ENCODE measurements at regions not wholly inside any gene's neighbourhood (a gene's known extent, or its start where the extent isn't known, plus 50 kb on each side); places are given as distances from the start of the nearest gene placed in this dataset.

- Histone ChIP-seq H3K4me2 (no peak overlapping the region), H3K27ac (no peak overlapping the region), H3K79me2 (ENCODE audit: insufficient read depth, low read depth) (no peaks in the 10 kb centered on the region), H2AFZ (ENCODE audit: low read depth) (no peak overlapping the region), H3K4me3 (IDR thresholded peaks at IDR 0.05; ENCODE audit: insufficient read depth, low read depth, low read length) (no peak overlapping the region), H4K20me1 (ENCODE audit: insufficient read depth) (no peaks in the 10 kb centered on the region), H3K36me3 (ENCODE audit: insufficient read depth) (no peaks in the 10 kb centered on the region), H3K9ac (no peak overlapping the region), H3K27me3 (ENCODE audit: insufficient read depth, low read depth) (no peaks in the 10 kb centered on the region), H3K4me1 (ENCODE audit: low read depth, poor library complexity, severe bottlenecking) (no peaks in the 10 kb centered on the region)
- TF ChIP-seq CTCF (conservative IDR thresholded peaks at IDR 0.05; ENCODE audit: low read depth, low read length), result no peak
These were observed 213.3 kb upstream of the ZNF462 start for GRCh38 chr9:106649664-106650063.

GRCh38 chr9:106653213-106653612, 209.8 kb upstream of the ZNF462 start:
- Histone ChIP-seq H3K27ac (no peak overlapping the region), H4K20me1 (ENCODE audit: insufficient read depth) (no peaks in the 10 kb centered on the region), H3K4me3 (IDR thresholded peaks at IDR 0.05; ENCODE audit: insufficient read depth, low read depth, low read length) (no peak overlapping the region), H3K36me3 (ENCODE audit: insufficient read depth) (no peaks in the 10 kb centered on the region), H3K9ac (no peak overlapping the region), H3K4me2 (no peak overlapping the region), H2AFZ (ENCODE audit: low read depth) (no peak overlapping the region), H3K27me3 (ENCODE audit: insufficient read depth, low read depth) (no peaks in the 10 kb centered on the region), H3K79me2 (ENCODE audit: insufficient read depth, low read depth) (no peaks in the 10 kb centered on the region), H3K4me1 (ENCODE audit: low read depth, poor library complexity, severe bottlenecking) (no peaks in the 10 kb centered on the region)
- TF ChIP-seq CTCF (conservative IDR thresholded peaks at IDR 0.05; ENCODE audit: low read depth, low read length), result no peak

GRCh38 chr9:106655966-106656365, 207.0 kb upstream of the ZNF462 start:
- TF ChIP-seq CTCF (conservative IDR thresholded peaks at IDR 0.05; ENCODE audit: low read depth, low read length), result no peak

GRCh38 chr9:106657926-106658325, 205.0 kb upstream of the ZNF462 start:
- H3K79me2 ChIP-seq (ENCODE audit: insufficient read depth, low read depth), result no peaks in the 10 kb centered on the region
- H3K9ac ChIP-seq, result no peak overlapping the region
- no peak overlapping the region for H2AFZ ChIP-seq (ENCODE audit: low read depth)
- no peaks in the 10 kb centered on the region for H4K20me1 ChIP-seq (ENCODE audit: insufficient read depth)
- no peak overlapping the region for H3K27ac ChIP-seq
- no peaks in the 10 kb centered on the region for H3K36me3 ChIP-seq (ENCODE audit: insufficient read depth)
- H3K27me3 ChIP-seq (ENCODE audit: insufficient read depth, low read depth), result no peaks in the 10 kb centered on the region
- TF ChIP-seq CTCF (conservative IDR thresholded peaks at IDR 0.05; ENCODE audit: low read depth, low read length), result no peak
- no peak overlapping the region for H3K4me3 ChIP-seq (IDR thresholded peaks at IDR 0.05; ENCODE audit: insufficient read depth, low read depth, low read length)
- no peak overlapping the region for H3K4me2 ChIP-seq
- no peaks in the 10 kb centered on the region for H3K4me1 ChIP-seq (ENCODE audit: low read depth, poor library complexity, severe bottlenecking)

More at GRCh38 chr9:106655966-106656365, 207.0 kb upstream of the ZNF462 start:
- no peak overlapping the region for H3K27ac ChIP-seq
- H3K27me3 ChIP-seq (ENCODE audit: insufficient read depth, low read depth), result no peaks in the 10 kb centered on the region
- no peaks in the 10 kb centered on the region for H3K4me1 ChIP-seq (ENCODE audit: low read depth, poor library complexity, severe bottlenecking)
- H2AFZ ChIP-seq (ENCODE audit: low read depth), result no peak overlapping the region
- no peaks in the 10 kb centered on the region for H3K79me2 ChIP-seq (ENCODE audit: insufficient read depth, low read depth)
- no peaks in the 10 kb centered on the region for H4K20me1 ChIP-seq (ENCODE audit: insufficient read depth)
- no peak overlapping the region for H3K9ac ChIP-seq
- no peaks in the 10 kb centered on the region for H3K36me3 ChIP-seq (ENCODE audit: insufficient read depth)
- H3K4me2 ChIP-seq, result no peak overlapping the region
- no peak overlapping the region for H3K4me3 ChIP-seq (IDR thresholded peaks at IDR 0.05; ENCODE audit: insufficient read depth, low read depth, low read length)

Data from KMS-11 (cell line).